Breast epithelium (tissue), 3 donors: ENCODE measurements at regions not wholly inside any gene's neighbourhood (a gene's known extent, or its start where the extent isn't known, plus 50 kb on each side); places are given as distances from the start of the nearest gene placed in this dataset.

ENCODE experiments used
- CTCF ChIP-seq, 3 donors: fragments of 450-650 bp; IDR thresholded peaks; one replicate each; pipeline ENCODE4 v1.5.1; 2016 to 2017; ENCODE audit warnings: antibody characterized with exemption in 3 of 3, mild to moderate bottlenecking in 3 of 3, moderate library complexity in 3 of 3
- POLR2AphosphoS5 ChIP-seq, 3 donors: sonication (generic); formaldehyde crosslinking; IDR thresholded peaks; one replicate each; pipeline ENCODE4 v1.6.1; 2017; ENCODE audit warnings: antibody characterized with exemption in 3 of 3

GRCh38 chr6:121559611-121560269, 124.3 kb downstream of the GJA1 start:
- TF ChIP-seq POLR2AphosphoS5 (IDR thresholded peaks at IDR 0.05) (no peak), CTCF (IDR thresholded peaks at IDR 0.05) (no peak)
